BLaER1 (cell line): ENCODE measurements at regions not wholly inside any gene's neighbourhood (a gene's known extent, or its start where the extent isn't known, plus 50 kb on each side); places are given as distances from the start of the nearest gene placed in this dataset.
"Not testable (repeated sequence)": the region's sequence is repeated elsewhere in the genome, so short reads cannot be mapped to it uniquely, and the experiment has no call there.

Experiments
- H3K27ac ChIP-seq: shearing (Covaris generic); formaldehyde crosslinking; 2 replicates; pipeline ENCODE4 v1.8.1; 2022
- H3K27me3 ChIP-seq: shearing (Covaris generic); formaldehyde crosslinking; 2 replicates; pipeline ENCODE4 v1.8.1; 2022
- H3K36me3 ChIP-seq: shearing (Covaris generic); formaldehyde crosslinking; 2 replicates; pipeline ENCODE4 v1.8.1; 2022
- H3K4me1 ChIP-seq: shearing (Covaris generic); formaldehyde crosslinking; 2 replicates; pipeline ENCODE4 v1.8.1; 2022
- H3K4me2 ChIP-seq: shearing (Covaris generic); formaldehyde crosslinking; 2 replicates; pipeline ENCODE4 v1.8.1; 2022
- H3K4me3 ChIP-seq: shearing (Covaris generic); formaldehyde crosslinking; 2 replicates; pipeline ENCODE4 v1.8.1; 2022
- H3K9ac ChIP-seq: shearing (Covaris generic); formaldehyde crosslinking; 2 replicates; pipeline ENCODE4 v1.8.1; 2022
- H3K9me3 ChIP-seq: shearing (Covaris generic); formaldehyde crosslinking; 2 replicates; pipeline ENCODE4 v1.8.1; 2022
- H4K20me1 ChIP-seq: shearing (Covaris generic); formaldehyde crosslinking; 2 replicates; pipeline ENCODE4 v1.8.1; 2022
- Cebpa-rat ChIP-seq: shearing (Covaris generic); IDR thresholded peaks from 2 replicates; pipeline ENCODE4 v1.8.1; 2022

DNA sequence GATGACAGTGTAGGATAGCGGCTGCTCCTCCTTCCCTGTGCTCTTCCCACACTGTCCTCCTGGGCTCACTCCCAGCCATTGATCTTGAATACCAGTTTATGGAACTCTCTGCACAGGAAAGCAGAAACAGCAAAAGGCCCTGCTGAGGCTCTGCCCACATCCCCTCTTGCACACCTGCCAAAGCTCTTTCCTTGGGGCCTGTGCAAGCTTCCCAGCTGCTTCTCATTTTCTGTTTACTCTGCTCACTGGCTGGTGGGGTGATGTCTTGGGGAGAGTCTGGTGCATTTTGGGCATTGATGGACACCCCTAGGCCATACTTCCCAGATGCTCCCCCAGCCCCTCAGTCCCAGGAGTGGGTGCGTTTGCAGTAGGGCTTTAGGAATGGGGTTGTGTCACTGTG is 361.8 kb downstream of the TMEM121 start:
- Histone ChIP-seq H3K4me3 (no peak overlapping the region), H3K36me3 (no peaks in the 10 kb centered on the region), H3K9ac (no peak overlapping the region), H3K9me3 (no peaks in the 10 kb centered on the region), H3K27ac (no peak overlapping the region), H3K4me1 (no peaks in the 10 kb centered on the region), H3K27me3 (no peaks in the 10 kb centered on the region), H4K20me1 (no peaks in the 10 kb centered on the region), H3K4me2 (no peak overlapping the region)
- TF ChIP-seq Cebpa-rat = no peak

DNA sequence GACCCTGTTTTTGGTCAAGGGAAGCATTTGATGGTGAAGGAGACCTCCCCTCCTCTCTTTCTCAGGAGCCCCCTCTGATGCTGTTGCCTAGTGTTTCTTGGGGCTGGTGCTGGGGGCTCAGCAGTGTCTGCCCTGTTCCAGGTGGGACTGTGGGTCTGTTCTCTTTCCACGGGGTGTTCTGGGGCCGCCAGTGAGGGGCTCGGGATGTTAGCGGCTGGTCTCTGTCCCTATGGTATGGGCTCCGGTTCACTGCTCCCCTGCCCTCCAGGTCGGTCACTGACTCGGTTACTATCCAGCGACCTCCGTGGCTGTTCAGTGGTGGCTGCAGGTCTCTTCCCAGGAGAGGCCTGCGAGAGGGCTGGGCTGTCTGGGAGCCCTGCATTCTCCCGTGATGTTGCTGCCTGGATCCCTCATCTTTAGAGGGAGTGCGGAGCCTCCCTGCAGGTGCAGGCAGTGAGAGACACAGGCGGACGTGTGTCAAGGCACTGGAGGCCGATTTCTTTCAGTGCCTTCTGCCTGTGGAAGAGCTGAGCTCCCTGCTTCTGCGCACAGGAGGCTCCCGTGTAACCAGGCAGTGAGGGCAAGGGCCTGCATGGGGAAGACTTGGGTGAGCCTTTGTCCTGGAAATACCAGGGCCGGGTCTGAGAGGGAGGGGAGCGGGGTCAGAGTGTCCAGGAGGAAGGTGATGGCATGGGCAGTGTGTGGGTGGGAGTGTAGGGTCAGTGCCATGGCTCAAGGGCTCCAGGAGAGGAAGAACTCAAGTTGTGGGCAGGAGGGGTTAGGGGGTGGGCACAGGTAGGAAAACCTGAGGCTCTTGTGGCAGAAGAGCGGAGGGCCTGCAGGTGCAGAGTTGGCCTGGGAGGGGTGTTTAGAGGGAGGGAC is 362.6 kb downstream of the TMEM121 start:
- Histone ChIP-seq H3K4me3 (no peak overlapping the region), H3K27ac (no peak overlapping the region), H3K9me3 (no peaks in the 10 kb centered on the region), H3K4me1 (no peaks in the 10 kb centered on the region), H3K27me3 (no peaks in the 10 kb centered on the region), H3K9ac (no peak overlapping the region), H4K20me1 (no peaks in the 10 kb centered on the region), H3K4me2 (no peak overlapping the region), H3K36me3 (no peaks in the 10 kb centered on the region)
- TF ChIP-seq Cebpa-rat = no peak

DNA sequence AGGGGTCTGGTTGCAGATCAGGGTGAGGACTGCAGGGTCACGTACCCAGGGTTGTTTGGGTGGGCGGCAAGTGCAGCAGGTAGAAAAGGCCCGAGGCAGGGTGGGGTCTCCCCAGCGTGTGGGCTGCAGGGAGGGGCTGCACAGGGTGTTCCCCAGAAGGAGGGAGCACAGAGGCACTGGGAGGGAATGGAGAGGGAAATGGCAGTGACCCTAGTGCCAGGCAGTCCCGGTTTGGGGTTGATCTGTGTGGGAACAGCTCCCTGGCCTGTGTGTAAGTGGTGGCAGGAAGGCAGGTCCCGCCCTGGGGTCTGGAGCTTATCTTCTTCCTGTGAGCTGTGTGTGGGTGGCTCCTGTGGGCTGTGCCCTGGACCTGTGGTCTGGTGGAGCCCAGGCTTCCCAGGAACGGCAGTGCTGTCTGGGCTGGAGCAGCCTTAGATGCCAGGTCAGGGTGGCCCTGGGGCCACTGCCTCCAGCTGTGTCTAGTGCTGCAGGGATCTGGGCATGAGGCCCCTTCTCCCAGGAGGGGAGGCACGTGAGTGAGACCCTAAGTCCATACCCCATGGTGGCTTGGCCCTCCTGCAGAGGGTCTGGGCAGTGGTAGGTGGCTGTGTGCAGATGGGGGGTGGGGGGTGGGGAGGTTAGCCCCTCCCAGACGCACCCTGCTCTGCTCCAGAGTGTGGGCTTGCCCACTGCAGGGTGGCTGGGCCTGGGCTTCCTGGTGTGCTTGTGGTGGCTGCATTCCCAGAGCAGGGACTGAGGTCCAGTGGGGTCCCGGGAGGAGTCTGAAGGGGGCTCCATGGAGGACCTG is 363.5 kb downstream of the TMEM121 start:
- H3K4me2 ChIP-seq = no peak overlapping the region
- no peaks in the 10 kb centered on the region for H3K27me3 ChIP-seq
- no peaks in the 10 kb centered on the region for H3K36me3 ChIP-seq
- H4K20me1 ChIP-seq = no peaks in the 10 kb centered on the region
- no peaks in the 10 kb centered on the region for H3K4me1 ChIP-seq
- no peak overlapping the region for H3K9ac ChIP-seq
- TF ChIP-seq Cebpa-rat = no peak
- H3K4me3 ChIP-seq = no peak overlapping the region
- no peak overlapping the region for H3K27ac ChIP-seq
- H3K9me3 ChIP-seq = no peaks in the 10 kb centered on the region

DNA sequence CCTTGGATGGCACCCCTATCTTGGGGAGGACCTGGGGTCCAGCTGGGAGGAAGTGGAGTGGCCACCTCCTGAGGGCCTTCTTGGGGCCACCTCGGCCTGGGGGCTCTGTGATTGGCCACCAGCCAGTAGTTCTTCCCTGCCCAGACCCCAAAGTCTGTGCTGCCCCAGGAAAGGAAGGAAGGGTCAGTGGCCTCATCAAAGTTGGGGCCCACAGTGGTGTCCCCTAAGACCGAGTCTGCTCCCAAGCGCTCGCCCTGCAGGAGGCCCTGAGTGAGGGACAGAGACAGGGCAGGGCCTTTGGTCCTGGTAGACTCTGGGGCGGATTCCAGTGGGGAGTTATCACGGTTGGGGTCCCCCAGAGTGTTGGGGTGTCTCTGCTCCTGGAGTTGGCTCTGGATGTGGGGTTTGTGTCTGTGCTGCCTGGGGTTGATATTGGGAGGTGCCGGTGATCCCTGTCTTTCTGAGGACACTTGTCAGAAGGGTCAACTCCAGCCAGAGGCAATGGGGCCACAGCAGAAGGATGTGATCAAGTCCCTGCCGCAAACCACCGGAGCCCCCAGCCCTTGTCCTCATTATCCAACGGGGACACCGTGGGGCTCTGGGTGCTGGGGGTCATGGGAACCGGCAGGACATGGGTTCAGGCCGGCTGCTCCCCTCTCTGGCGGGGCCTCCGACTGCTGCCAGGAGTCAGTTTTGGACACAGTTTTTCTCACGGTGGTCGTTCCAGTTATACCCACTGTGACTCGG is 364.3 kb downstream of the TMEM121 start:
- H4K20me1 ChIP-seq = no peaks in the 10 kb centered on the region
- H3K9me3 ChIP-seq = no peaks in the 10 kb centered on the region
- H3K4me3 ChIP-seq = no peak overlapping the region
- H3K4me2 ChIP-seq = no peak overlapping the region
- no peaks in the 10 kb centered on the region for H3K36me3 ChIP-seq
- no peak for TF ChIP-seq Cebpa-rat
- H3K4me1 ChIP-seq = no peaks in the 10 kb centered on the region
- H3K27ac ChIP-seq = no peak overlapping the region
- no peak overlapping the region for H3K9ac ChIP-seq
- no peaks in the 10 kb centered on the region for H3K27me3 ChIP-seq

DNA sequence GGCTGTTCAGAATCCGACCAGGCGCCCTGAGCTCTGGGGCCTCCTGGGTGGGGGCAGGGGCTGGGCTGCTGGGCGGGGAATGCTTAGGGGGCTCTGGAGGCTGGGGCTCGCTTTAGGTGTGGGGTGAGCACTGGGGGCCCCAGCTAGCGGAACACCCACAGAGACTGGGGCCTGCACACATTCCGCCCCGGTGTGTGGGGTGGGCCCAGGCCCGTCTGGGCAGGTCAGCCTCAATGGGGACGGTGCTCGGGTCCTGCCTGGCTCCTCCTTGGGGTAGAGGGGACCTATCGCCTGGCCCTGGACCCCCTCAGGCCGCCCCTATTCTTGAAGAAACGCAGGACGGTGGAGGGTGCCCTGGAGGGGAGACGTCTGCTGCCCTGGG is 364.8 kb downstream of the TMEM121 start:
- Histone ChIP-seq H4K20me1 (no peaks in the 10 kb centered on the region), H3K36me3 (no peaks in the 10 kb centered on the region), H3K27me3 (no peaks in the 10 kb centered on the region), H3K4me1 (no peaks in the 10 kb centered on the region), H3K4me3 (no peak overlapping the region), H3K4me2 (no peak overlapping the region), H3K27ac (no peak overlapping the region), H3K9me3 (no peaks in the 10 kb centered on the region), H3K9ac (no peak overlapping the region)
- no peak for TF ChIP-seq Cebpa-rat

DNA sequence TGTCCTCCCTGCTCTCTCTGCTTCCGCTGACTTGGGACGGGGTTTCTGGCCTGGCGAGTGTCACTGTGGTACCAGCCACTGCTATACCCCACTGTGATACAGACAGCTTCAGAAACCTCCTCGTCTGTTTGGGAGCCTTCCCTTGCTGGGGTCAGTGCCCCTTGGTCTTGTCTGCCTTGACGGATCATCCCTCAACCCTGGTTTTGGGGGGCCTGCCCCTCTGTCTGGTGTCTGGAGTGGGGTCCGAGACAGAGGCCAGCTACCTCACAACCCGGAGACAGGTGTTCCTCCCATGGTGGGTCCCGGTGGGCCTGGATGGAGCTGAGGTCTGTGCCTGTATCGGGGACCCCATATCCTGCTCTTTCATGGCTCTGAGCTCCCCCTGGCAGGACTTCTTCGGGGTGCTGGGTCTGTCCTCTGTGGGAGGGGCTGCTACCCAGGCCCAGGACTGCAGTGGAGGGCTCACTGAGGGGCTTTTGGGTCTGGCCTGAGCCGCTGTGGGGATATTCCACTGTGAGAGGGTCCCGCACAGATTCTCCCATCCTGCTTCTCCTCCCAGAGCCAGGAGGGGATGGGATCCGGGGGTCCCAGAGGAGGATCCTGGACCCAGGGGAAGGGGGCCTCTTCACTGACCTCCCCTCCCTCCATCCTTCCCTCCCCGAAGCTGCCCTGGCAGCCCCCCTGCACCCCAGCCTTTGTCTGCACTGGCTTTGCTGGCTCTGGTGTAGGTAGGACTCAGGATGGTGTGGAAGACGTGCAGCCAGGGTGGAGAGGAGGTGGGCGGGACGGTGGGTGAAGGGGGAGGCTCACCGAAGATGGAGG is 365.5 kb downstream of the TMEM121 start:
- Histone ChIP-seq H3K9ac (no peak overlapping the region), H3K27me3 (no peaks in the 10 kb centered on the region), H3K4me3 (no peak overlapping the region), H3K36me3 (no peaks in the 10 kb centered on the region), H3K4me1 (no peaks in the 10 kb centered on the region), H4K20me1 (no peaks in the 10 kb centered on the region), H3K4me2 (no peak overlapping the region), H3K9me3 (no peaks in the 10 kb centered on the region), H3K27ac (no peak overlapping the region)
- TF ChIP-seq Cebpa-rat = no peak

DNA sequence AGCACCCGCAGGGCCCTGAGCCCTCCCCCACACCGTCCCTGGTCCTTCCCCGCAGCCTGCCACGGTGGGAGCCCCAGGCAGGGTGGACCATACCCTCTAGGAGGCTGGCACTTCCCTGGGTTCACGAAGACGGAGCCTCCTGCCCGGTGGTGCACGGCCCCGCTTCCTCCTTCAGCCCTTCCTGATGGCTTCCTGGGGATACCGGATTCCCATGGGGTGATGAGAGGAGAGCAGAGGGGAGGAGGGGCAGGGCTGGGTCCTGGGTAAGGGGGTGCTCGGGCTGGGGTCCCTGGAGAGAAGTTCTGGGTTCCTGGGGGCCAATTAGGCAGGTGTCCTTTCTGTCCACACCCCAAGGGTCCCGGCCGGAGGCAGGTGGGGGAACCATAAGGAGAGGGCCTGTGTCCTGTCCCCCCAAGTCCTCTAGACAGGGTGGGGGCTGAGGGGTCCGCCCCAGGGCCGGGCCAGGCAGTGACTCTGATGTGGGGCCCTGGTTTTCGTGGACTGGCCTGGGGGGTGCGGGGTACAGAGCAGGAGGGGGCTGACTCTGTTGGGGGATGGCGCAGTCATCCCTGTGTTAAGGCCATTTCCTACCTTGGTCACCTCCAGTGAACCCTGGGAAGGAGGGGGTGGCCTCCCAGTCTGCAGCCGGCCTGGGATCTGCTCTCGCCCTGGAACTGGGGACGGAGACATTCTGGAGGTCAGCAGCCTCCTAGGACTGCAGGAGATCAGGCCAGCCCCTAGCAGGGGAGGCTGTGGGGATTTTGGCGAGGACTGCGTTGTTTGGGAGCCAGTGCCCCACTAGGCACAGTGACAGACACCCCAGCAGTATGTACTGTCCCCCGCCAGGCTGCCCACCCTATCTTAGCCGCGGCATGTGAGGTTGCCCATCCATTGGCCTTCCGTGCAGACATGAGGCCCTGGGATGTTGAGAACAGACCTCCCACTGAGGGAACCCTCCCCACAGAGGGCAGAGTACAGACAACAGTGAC is 366.4 kb downstream of the TMEM121 start:
- H3K27me3 ChIP-seq, H3K9ac ChIP-seq, H4K20me1 ChIP-seq, H3K36me3 ChIP-seq, H3K4me1 ChIP-seq, H3K4me3 ChIP-seq, H3K27ac ChIP-seq, H3K4me2 ChIP-seq, H3K9me3 ChIP-seq: not testable (repeated sequence)

DNA sequence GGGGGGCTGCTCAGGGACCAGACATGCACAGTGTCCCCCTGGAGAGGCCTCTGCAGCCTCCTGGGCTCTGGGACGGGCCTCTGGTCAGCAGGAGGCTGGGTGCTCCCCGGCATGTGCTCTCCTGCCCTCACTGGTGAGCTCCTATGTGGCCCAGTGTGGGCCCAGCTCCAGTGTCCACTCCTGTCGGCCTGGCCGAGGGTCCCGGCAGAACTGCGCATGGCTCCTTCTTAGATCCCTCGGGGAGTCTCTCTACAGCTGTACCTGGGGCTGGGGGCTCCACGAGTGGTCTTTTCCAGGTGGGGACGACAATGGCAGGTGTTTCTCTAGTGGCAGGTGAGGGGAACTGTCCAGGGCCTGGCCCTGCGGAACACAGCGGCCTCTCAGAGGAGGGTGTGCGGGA is 367.3 kb downstream of the TMEM121 start:
- not testable (repeated sequence) for H3K4me1 ChIP-seq, H3K27ac ChIP-seq, H3K36me3 ChIP-seq, H4K20me1 ChIP-seq, H3K4me2 ChIP-seq, H3K9me3 ChIP-seq, H3K27me3 ChIP-seq, H3K4me3 ChIP-seq, H3K9ac ChIP-seq
